ENCODE measurements at regions not wholly inside any gene's neighbourhood (a gene's known extent, or its start where the extent isn't known, plus 50 kb on each side); places are given as distances from the start of the nearest gene placed in this dataset.
"Not testable (repeated sequence)": the region's sequence is repeated elsewhere in the genome, so short reads cannot be mapped to it uniquely, and the experiment has no call there.

DNA sequence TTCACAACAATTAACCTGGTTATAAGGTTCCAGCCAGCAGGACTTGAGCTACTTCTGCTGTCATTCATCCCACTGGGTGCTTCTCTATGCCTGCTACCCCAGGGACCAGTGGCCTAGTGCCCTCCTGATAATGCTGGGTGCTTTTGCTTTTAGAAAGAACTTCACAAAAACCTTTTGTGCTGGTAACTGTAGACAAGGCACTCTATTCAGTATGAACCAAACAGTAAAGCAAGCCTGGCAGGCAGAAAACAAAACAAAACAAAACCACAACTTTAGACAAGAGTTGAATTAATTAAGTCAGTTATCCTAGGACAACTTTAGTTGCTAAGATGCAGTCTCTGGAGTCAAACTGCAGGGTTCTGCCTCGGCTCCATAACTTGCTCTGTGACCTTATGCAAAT is 61.9 kb upstream of the ADGRL2 start:
- TF ChIP-seq, protein P1, sequence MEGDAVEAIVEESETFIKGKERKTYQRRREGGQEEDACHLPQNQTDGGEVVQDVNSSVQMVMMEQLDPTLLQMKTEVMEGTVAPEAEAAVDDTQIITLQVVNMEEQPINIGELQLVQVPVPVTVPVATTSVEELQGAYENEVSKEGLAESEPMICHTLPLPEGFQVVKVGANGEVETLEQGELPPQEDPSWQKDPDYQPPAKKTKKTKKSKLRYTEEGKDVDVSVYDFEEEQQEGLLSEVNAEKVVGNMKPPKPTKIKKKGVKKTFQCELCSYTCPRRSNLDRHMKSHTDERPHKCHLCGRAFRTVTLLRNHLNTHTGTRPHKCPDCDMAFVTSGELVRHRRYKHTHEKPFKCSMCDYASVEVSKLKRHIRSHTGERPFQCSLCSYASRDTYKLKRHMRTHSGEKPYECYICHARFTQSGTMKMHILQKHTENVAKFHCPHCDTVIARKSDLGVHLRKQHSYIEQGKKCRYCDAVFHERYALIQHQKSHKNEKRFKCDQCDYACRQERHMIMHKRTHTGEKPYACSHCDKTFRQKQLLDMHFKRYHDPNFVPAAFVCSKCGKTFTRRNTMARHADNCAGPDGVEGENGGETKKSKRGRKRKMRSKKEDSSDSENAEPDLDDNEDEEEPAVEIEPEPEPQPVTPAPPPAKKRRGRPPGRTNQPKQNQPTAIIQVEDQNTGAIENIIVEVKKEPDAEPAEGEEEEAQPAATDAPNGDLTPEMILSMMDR (conservative IDR thresholded peaks at IDR 0.05; ENCODE audit: low read depth, low read length): no peak
- DNase-seq (ENCODE audit: low read depth): no peak
- no peak overlapping the region for H3K4me3 ChIP-seq (ENCODE audit: low read length)

DNA sequence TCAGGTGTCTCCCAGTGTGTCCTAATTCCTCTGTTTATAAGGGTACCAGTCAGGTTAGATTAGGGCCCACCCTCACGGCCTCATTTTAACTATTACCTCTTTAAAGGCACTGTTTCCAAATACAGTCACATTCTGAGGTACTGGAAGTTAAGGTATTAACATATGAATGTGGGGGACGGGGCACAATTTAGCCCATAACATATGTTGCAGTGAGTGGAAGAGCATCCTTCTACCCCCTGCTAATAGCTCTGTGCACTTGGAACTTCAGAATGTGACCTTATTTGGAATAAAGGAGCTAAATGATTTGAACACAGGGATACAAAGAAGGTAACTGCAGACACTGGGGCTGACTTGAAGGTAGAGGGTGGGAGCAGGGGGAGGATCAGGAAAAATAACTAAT is 67.3 kb upstream of the ADGRL2 start:
- H3K4me3 ChIP-seq (ENCODE audit: low read length): no peak overlapping the region
- no peak for DNase-seq (ENCODE audit: low read depth)
- TF ChIP-seq, protein P1 (conservative IDR thresholded peaks at IDR 0.05; ENCODE audit: low read depth, low read length): no peak

DNA sequence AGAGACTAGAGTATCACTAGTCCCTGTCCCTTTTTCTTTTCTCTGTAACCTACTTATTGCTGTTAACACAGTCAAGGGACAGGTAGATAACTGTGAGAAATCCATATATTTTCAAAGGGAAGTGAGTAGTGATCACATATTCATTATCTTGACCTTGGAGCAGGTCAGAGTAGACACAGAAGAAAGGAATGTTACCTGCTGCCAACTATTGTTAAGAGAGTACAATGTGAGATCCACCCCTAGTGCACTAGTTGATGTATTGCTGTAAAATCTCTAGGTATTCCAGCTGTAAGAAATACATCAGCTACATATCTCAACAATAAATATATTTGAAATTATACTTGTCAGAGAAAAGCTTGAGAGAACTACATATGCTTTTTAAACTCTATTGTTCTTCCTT is 68.7 kb upstream of the ADGRL2 start:
- no peak for DNase-seq (ENCODE audit: low read depth)

DNA sequence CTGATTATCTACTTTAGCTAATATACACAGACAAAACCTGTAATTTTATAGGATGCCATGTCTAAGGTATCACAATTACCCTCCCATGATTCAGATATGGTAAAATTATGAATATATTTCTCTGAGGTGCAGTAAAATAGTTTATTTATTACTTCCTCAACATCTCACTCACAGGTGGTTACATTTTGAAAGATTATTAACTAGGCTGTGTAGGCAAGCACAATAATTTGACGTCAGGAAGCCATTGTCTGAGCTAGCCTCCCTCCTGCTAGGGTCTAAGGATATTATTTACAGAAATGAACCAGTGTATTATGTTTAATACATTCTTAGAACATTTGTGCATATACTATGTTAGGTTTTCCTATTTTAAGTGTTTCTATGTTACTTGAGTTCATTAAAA is 69.9 kb upstream of the ADGRL2 start:
- TF ChIP-seq, protein P1 (conservative IDR thresholded peaks at IDR 0.05; ENCODE audit: low read depth, low read length): no peak
- no peak for DNase-seq (ENCODE audit: low read depth)
- H3K4me3 ChIP-seq (ENCODE audit: low read length): no peak overlapping the region

More for the DNA sequence above, 68.7 kb upstream of the ADGRL2 start:
- TF ChIP-seq, protein P1 (conservative IDR thresholded peaks at IDR 0.05; ENCODE audit: low read depth, low read length): no peak
- no peak overlapping the region for H3K4me3 ChIP-seq (ENCODE audit: low read length)

DNA sequence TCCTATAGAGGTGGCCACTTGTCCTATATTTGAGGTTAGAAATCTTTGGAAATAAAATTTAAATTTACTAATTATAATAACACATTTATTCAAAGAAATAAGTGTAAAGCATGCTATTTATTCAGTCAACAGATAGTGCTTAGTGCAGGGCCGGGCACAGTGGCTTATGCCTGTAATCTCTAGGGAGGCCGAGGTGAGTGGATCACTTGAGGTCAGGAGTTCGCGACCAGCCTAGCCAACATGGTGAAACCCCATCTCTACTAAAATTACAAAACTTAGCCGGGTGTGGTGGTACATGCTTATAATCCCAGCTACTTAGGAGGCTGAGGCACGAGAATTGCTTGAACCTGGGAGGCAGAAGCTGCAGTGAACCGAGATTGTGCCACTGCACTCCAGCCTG is 70.4 kb upstream of the ADGRL2 start:
- not testable (repeated sequence) for H3K4me3 ChIP-seq (ENCODE audit: low read length); DNase-seq (ENCODE audit: low read depth)

DNA sequence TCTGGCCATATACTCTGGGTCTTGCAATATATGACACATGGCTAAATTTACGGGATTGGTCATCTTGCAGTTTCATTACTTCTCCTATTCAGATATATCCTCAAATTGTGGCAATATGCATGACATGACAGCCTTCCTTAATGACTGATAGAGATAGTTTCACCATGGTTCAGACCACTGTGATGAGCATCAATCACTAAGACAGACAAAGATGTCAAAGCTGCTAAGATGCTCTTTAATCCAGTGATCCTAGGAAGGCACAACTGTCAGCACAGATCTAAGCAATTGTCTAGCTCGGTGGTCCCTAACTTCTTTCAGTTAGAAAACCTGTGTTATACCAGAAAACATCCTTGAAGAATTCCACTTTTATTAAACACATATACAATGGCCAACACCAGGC is 70.9 kb upstream of the ADGRL2 start:
- H3K4me3 ChIP-seq (ENCODE audit: low read length): no peak overlapping the region
- TF ChIP-seq, protein P1 (conservative IDR thresholded peaks at IDR 0.05; ENCODE audit: low read depth, low read length): no peak
- DNase-seq (ENCODE audit: low read depth): no peak

DNA sequence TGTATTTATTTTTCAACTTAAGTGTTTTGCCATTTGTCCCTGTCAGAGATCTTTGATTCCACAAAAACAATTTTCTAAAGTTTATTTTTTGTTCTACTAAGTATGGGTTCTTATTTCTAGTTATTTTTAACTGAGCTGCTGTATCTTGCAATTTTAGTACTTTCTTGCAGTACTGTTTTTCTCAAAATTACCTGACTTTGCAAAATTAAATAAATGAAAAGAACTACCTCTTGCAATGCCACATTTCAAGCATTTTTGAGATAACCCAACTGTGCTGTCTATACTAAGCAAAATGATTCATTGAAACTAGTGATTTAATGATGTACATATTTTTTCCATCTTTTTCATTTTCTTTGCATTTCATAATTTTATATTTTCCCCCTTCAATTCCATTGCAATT is 71.5 kb upstream of the ADGRL2 start:
- DNase-seq (ENCODE audit: low read depth): no peak
- no peak overlapping the region for H3K4me3 ChIP-seq (ENCODE audit: low read length)
- TF ChIP-seq, protein P1 (conservative IDR thresholded peaks at IDR 0.05; ENCODE audit: low read depth, low read length): no peak

DNA sequence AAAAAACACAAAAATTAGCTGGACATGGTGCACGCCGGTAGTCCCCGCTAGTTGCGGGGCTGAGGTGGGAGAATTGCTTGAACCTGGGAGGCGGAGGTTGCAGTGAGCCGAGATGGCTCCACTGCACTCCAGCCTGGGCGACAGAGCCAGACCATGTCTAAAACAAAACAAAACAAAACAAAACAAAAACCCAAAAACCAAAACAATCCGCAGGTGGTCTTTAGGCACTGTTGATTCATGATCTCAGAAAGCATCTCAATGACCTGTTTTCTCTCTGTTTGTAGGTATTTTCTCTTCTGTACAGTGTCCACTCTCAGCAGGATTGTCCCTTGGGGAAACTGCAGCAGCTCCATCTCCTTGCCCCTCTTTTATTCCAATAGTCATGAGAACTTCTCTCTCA is 74.9 kb upstream of the ADGRL2 start:
- no peak overlapping the region for H3K4me3 ChIP-seq (ENCODE audit: low read length)
- no peak for DNase-seq (ENCODE audit: low read depth)
- TF ChIP-seq, protein P1 (conservative IDR thresholded peaks at IDR 0.05; ENCODE audit: low read depth, low read length): no peak

DNA sequence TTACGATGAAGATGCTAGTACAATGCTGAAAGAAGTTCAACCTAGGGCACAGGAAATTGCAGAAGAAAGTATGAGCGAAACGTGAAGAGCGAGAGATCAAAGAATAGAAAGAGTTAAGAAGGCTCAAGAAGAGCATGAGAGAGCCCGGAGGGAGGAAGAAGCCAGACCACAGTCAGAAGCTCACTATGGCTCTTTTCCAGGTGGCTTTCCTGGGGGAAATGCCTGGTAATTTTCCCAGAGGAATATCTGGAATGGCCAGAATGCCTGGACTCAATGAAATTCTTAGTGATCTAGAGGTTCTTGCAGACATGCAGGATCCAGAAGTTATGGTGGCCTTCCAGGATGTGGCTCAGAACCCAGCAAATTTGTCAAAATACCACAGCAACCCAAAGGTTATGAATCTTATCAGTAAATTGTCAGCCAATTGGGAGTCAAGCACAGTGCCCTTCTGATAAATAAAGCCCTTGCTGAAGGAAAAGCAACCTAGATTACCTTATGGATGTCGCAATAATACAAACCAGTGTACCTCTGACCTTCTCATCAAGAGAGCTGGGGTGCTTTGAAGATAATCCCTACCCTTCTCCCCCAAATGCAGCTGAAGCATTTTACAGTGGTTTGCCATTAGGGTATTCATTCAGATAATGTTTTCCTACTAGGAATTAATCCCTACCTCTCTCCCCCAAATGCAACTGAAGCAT is 78.0 kb upstream of the ADGRL2 start:
- DNase-seq (ENCODE audit: low read depth); H3K4me3 ChIP-seq (ENCODE audit: low read length): not testable (repeated sequence)

DNA sequence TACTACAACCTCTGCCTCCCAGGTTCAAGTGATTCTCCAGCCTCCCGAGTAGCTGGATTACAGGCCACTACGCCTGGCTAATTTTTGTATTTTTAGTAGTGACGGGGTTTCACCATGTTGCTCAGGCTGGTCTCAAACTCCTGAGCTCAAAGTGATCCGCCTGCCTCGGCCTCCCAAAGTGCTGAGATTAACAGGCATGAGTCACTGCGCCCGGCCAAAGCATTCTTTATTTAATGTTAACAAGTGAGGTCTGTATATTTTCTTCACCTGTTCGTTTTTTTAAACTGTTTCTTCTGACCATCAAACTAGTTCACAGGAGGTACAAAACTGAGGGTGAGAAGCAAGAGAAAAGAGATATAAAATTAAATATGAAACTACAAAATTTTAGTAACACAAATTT is 80.5 kb upstream of the ADGRL2 start:
- H3K4me3 ChIP-seq (ENCODE audit: low read length); DNase-seq (ENCODE audit: low read depth): not testable (repeated sequence)
